RWPE1 (cell line): ENCODE measurements at regions not wholly inside any gene's neighbourhood (a gene's known extent, or its start where the extent isn't known, plus 50 kb on each side); places are given as distances from the start of the nearest gene placed in this dataset.

Experiments
- CTCF ChIA-PET: fragments of 350-600 bp; sonication (Branson Sonifier 250); formaldehyde crosslinking; extraction: SDS; loops from one replicate; lab custom pipeline; 2021; lab: Yijun Ruan, JAX
- POLR2A ChIA-PET: fragments of 400-600 bp; formaldehyde crosslinking; extraction: SDS; loops from one replicate; lab custom pipeline; 2020; ENCODE audit warnings: antibody characterized with exemption; ENCODE audit not compliant: low non-redundant PET; lab: Yijun Ruan, JAX
- DNase-seq: peaks from one replicate; pipeline ENCODE4 v3.0.0; 2012; ENCODE audit warnings: low spot score
- H3K27ac ChIP-seq: fragments of 450-650 bp; 2 replicates; pipeline ENCODE4 v1.5.1; 2017
- CTCF ChIP-seq: fragments of 450-650 bp; conservative IDR thresholded peaks from 2 replicates; pipeline ENCODE4 v1.5.1; 2017; ENCODE audit warnings: low read depth, mild to moderate bottlenecking

GRCh38 chr6:45784250-45784649, 231.4 kb downstream of the CLIC5 start:
- DNase-seq: no peak
- H3K27ac ChIP-seq: no peak overlapping the region
- CTCF ChIA-PET: no interaction called here
- POLR2A ChIA-PET: interaction anchor here (0.6 kb wide), 1 partner anchor 13 kb away, joined by 3 read pairs; no protein-coding TSS in a partner anchor
- no peak for TF ChIP-seq CTCF

- POLR2A ChIA-PET: interaction anchor here (0.6 kb wide), 1 partner anchor 12 kb away, joined by 3 read pairs; no protein-coding TSS in a partner anchor
- H3K27ac ChIP-seq: peak overlapping the region; percentile 64
- CTCF ChIA-PET: no interaction called here
- DNase-seq: peak; percentile 93
- TF ChIP-seq CTCF: no peak
These were observed 231.9 kb downstream of the CLIC5 start for GRCh38 chr6:45783716-45784115.

- ChIA-PET POLR2A (no interaction called here), CTCF (no interaction called here)
- no peak overlapping the region for H3K27ac ChIP-seq
- no peak for DNase-seq
- TF ChIP-seq CTCF: no peak
These were observed 233.8 kb downstream of the CLIC5 start for GRCh38 chr6:45781890-45782289.

- CTCF ChIA-PET: no interaction called here
- TF ChIP-seq CTCF: no peak
- no peak for DNase-seq
- H3K27ac ChIP-seq: no peak overlapping the region
- POLR2A ChIA-PET: no interaction called here
These were observed 235.1 kb downstream of the CLIC5 start for GRCh38 chr6:45780523-45780922.

GRCh38 chr6:45775026-45775697, 240.5 kb downstream of the CLIC5 start:
- DNase-seq: no peak
- H3K27ac ChIP-seq: no peak overlapping the region
- CTCF ChIA-PET: interaction anchor here (0.5 kb wide), 1 partner anchor 1537 kb away, joined by 3 read pairs; no protein-coding TSS in a partner anchor
- TF ChIP-seq CTCF: no peak
- POLR2A ChIA-PET: no interaction called here

- POLR2A ChIA-PET: no interaction called here
- TF ChIP-seq CTCF: no peak
- CTCF ChIA-PET: interaction anchor here (1.1 kb wide), 1 partner anchor 159 kb away, joined by 4 read pairs; no protein-coding TSS in a partner anchor
- H3K27ac ChIP-seq: no peak overlapping the region
- DNase-seq: no peak
These were observed 241.8 kb downstream of the CLIC5 start for GRCh38 chr6:45773906-45774305.
